MM.1S (cell line): ENCODE measurements at regions not wholly inside any gene's neighbourhood (a gene's known extent, or its start where the extent isn't known, plus 50 kb on each side); places are given as distances from the start of the nearest gene placed in this dataset.
"Not testable (repeated sequence)": the region's sequence is repeated elsewhere in the genome, so short reads cannot be mapped to it uniquely, and the experiment has no call there.

Source experiments
- DNase-seq: peaks from one replicate; pipeline ENCODE4 v3.0.0-alpha.2; 2015
- H2AFZ ChIP-seq: fragments of 300-600 bp; sonication (generic); 2 replicates; pipeline ENCODE4 v1.6.0; 2016; ENCODE audit warnings: antibody characterized with exemption, low read length
- H3F3A ChIP-seq: fragments of 300-600 bp; sonication (generic); 2 replicates; pipeline ENCODE4 v1.6.1; 2016; ENCODE audit warnings: mild to moderate bottlenecking, antibody characterized with exemption, low read length, moderate library complexity, mixed read lengths; ENCODE audit not compliant: insufficient read depth
- H3K27ac ChIP-seq: fragments of 300-600 bp; sonication (generic); 2 replicates; pipeline ENCODE4 v1.5.1; 2016; ENCODE audit warnings: mild to moderate bottlenecking, low read length
- H3K27me3 ChIP-seq: fragments of 300-600 bp; sonication (generic); replicated peaks from 2 replicates; pipeline ENCODE4 v1.6.0; 2016; ENCODE audit warnings: low read length; ENCODE audit not compliant: insufficient read depth
- H3K36me3 ChIP-seq: fragments of 300-600 bp; sonication (generic); replicated peaks from 2 replicates; pipeline ENCODE4 v1.6.1; 2016; ENCODE audit warnings: mild to moderate bottlenecking, low read length, mixed read lengths; ENCODE audit not compliant: insufficient read depth
- H3K4me1 ChIP-seq: fragments of 300-600 bp; sonication (generic); 2 replicates; pipeline ENCODE4 v1.6.1; 2016; ENCODE audit warnings: low read length, mixed read lengths
- H3K4me2 ChIP-seq: fragments of 300-600 bp; sonication (generic); 2 replicates; pipeline ENCODE4 v1.6.0; 2016; ENCODE audit warnings: low read depth, low read length
- H3K4me3 ChIP-seq: fragments of 300-600 bp; sonication (generic); 2 replicates; pipeline ENCODE4 v1.5.1; 2016; ENCODE audit warnings: low read length, mixed read lengths
- H3K79me2 ChIP-seq: fragments of 300-600 bp; sonication (generic); 2 replicates; pipeline ENCODE4 v1.6.1; 2016; ENCODE audit warnings: mixed run types, low read length, mixed read lengths
- H3K9ac ChIP-seq: fragments of 300-600 bp; sonication (generic); 2 replicates; pipeline ENCODE4 v1.6.1; 2016; ENCODE audit warnings: low read length, mixed read lengths
- H3K9me2 ChIP-seq: fragments of 300-600 bp; sonication (generic); replicated peaks from 2 replicates; pipeline ENCODE4 v1.6.1; 2016; ENCODE audit warnings: mild to moderate bottlenecking, low read length, mixed read lengths; ENCODE audit not compliant: insufficient read depth
- H3K9me3 ChIP-seq: fragments of 300-600 bp; sonication (generic); replicated peaks from 2 replicates; pipeline ENCODE4 v1.6.1; 2016; ENCODE audit warnings: mild to moderate bottlenecking, low read length, mixed read lengths; ENCODE audit not compliant: insufficient read depth
- H4K20me1 ChIP-seq: fragments of 300-600 bp; sonication (generic); 2 replicates; pipeline ENCODE4 v1.6.1; 2016; ENCODE audit warnings: mild to moderate bottlenecking, low read length, moderate library complexity, mixed read lengths; ENCODE audit not compliant: insufficient read depth
- CTCF ChIP-seq: fragments of 300-600 bp; sonication (generic); IDR thresholded peaks from 2 replicates; pipeline ENCODE4 v1.5.1; 2016; ENCODE audit warnings: antibody characterized with exemption, low read length, mixed read lengths
- EZH2 ChIP-seq: fragments of 300-600 bp; sonication (generic); optimal IDR thresholded peaks from 2 replicates; pipeline ENCODE3; 2017; ENCODE audit warnings: low read depth, mild to moderate bottlenecking, antibody characterized with exemption, low read length, mixed read lengths
- EZH2phosphoT487 ChIP-seq: fragments of 300-600 bp; sonication (generic); IDR thresholded peaks from 2 replicates; pipeline ENCODE4 v1.6.1; 2018; ENCODE audit warnings: antibody characterized with exemption, low read length

GRCh38 chr1:70727886-70728489 lies 316.9 kb downstream of the CTH start:
- Histone ChIP-seq H3K9ac (no peak overlapping the region), H3K79me2 (no peaks in the 10 kb centered on the region), H3K9me3 (no peaks in the 10 kb centered on the region), H3K4me2 (no peak overlapping the region), H3F3A (no peaks in the 10 kb centered on the region), H3K27me3 (no peaks in the 10 kb centered on the region), H3K4me1 (no peaks in the 10 kb centered on the region), H3K27ac (no peak overlapping the region), H3K36me3 (no peaks in the 10 kb centered on the region), H3K4me3 (no peak overlapping the region), H4K20me1 (no peaks in the 10 kb centered on the region), H2AFZ (no peak overlapping the region), H3K9me2 (no peaks in the 10 kb centered on the region)
- DNase-seq = no peak
- TF ChIP-seq EZH2phosphoT487 (no peak), CTCF (no peak), EZH2 (no peak)

GRCh38 chr1:70736518-70736917 lies 311.1 kb downstream of the PTGER3 start:
- H3K9ac ChIP-seq, H3K4me1 ChIP-seq, H2AFZ ChIP-seq, H3F3A ChIP-seq, H3K9me3 ChIP-seq, DNase-seq, H3K27ac ChIP-seq, H3K79me2 ChIP-seq, H3K36me3 ChIP-seq, H3K4me3 ChIP-seq, H3K27me3 ChIP-seq, H3K4me2 ChIP-seq, H4K20me1 ChIP-seq, H3K9me2 ChIP-seq: not testable (repeated sequence)

GRCh38 chr1:70737125-70737524 lies 310.5 kb downstream of the PTGER3 start:
- Histone ChIP-seq H3F3A (no peaks in the 10 kb centered on the region), H3K9ac (no peak overlapping the region), H3K27me3 (no peaks in the 10 kb centered on the region), H3K4me2 (no peak overlapping the region), H2AFZ (no peak overlapping the region), H3K27ac (no peak overlapping the region), H3K36me3 (no peaks in the 10 kb centered on the region), H3K4me1 (no peaks in the 10 kb centered on the region), H3K9me2 (no peaks in the 10 kb centered on the region), H3K9me3 (no peaks in the 10 kb centered on the region), H3K4me3 (no peak overlapping the region), H4K20me1 (no peaks in the 10 kb centered on the region), H3K79me2 (no peaks in the 10 kb centered on the region)
- no peak for DNase-seq
- no peak for TF ChIP-seq CTCF
- TF ChIP-seq EZH2phosphoT487 = no peak
- no peak for TF ChIP-seq EZH2

- no peak for DNase-seq
- no peaks in the 10 kb centered on the region for H3K27me3 ChIP-seq
- no peaks in the 10 kb centered on the region for H3K36me3 ChIP-seq
- no peak overlapping the region for H3K9ac ChIP-seq
- H3K4me1 ChIP-seq = no peaks in the 10 kb centered on the region
- no peak overlapping the region for H2AFZ ChIP-seq
- no peaks in the 10 kb centered on the region for H4K20me1 ChIP-seq
- no peaks in the 10 kb centered on the region for H3K79me2 ChIP-seq
- no peak for TF ChIP-seq EZH2
- TF ChIP-seq CTCF = no peak
- no peak for TF ChIP-seq EZH2phosphoT487
- no peaks in the 10 kb centered on the region for H3K9me3 ChIP-seq
- H3K27ac ChIP-seq = no peak overlapping the region
- no peaks in the 10 kb centered on the region for H3F3A ChIP-seq
- H3K9me2 ChIP-seq = no peaks in the 10 kb centered on the region
- no peak overlapping the region for H3K4me2 ChIP-seq
- H3K4me3 ChIP-seq = no peak overlapping the region
Measured at GRCh38 chr1:70738624-70739023, 309.0 kb downstream of the PTGER3 start.
